Rectal smooth muscle tissue (tissue), 1 donor: ENCODE measurements at regions not wholly inside any gene's neighbourhood (a gene's known extent, or its start where the extent isn't known, plus 50 kb on each side); places are given as distances from the start of the nearest gene placed in this dataset.

Experiments
- H3K27ac ChIP-seq: one replicate; pipeline ENCODE4 v1.7.0; 2013; ENCODE audit warnings: low read depth, low read length, inconsistent platforms
- H3K27me3 ChIP-seq: one replicate; pipeline ENCODE4 v1.7.0; 2013; ENCODE audit warnings: low read length; ENCODE audit not compliant: control insufficient read depth, insufficient read depth
- H3K36me3 ChIP-seq: one replicate; pipeline ENCODE4 v1.7.0; 2013; ENCODE audit warnings: low read length; ENCODE audit not compliant: control insufficient read depth, insufficient read depth
- H3K4me1 ChIP-seq: one replicate; pipeline ENCODE4 v1.7.0; 2013; ENCODE audit warnings: low read length; ENCODE audit not compliant: control insufficient read depth, insufficient read depth
- H3K4me3 ChIP-seq: one replicate; pipeline ENCODE4 v1.7.0; 2013; ENCODE audit warnings: low read length
- H3K9ac ChIP-seq: one replicate; pipeline ENCODE4 v1.7.0; 2013; ENCODE audit warnings: low read length

GRCh38 chr10:4196771-4197390 lies 411.9 kb upstream of the KLF6 start:
- H3K36me3 ChIP-seq = no peaks in the 10 kb centered on the region
- H3K27ac ChIP-seq = peak overlapping the region; percentile 78
- no peak overlapping the region for H3K4me3 ChIP-seq
- H3K27me3 ChIP-seq = no peaks in the 10 kb centered on the region
- no peak overlapping the region for H3K9ac ChIP-seq
- H3K4me1 ChIP-seq = peaks cover 21% of the 10 kb centered on the region

- Histone ChIP-seq H3K9ac (no peak overlapping the region), H3K36me3 (no peaks in the 10 kb centered on the region), H3K4me1 (peaks cover 21% of the 10 kb centered on the region), H3K27ac (peak overlapping the region; percentile 78), H3K4me3 (no peak overlapping the region), H3K27me3 (no peaks in the 10 kb centered on the region)
Measured at GRCh38 chr10:4196183-4196582, 411.2 kb upstream of the KLF6 start.

GRCh38 chr10:4195213-4195612 lies 410.2 kb upstream of the KLF6 start:
- Histone ChIP-seq H3K27ac (no peak overlapping the region), H3K36me3 (no peaks in the 10 kb centered on the region), H3K4me3 (no peak overlapping the region), H3K4me1 (peaks cover 21% of the 10 kb centered on the region), H3K9ac (no peak overlapping the region), H3K27me3 (no peaks in the 10 kb centered on the region)

- H3K9ac ChIP-seq = no peak overlapping the region
- no peaks in the 10 kb centered on the region for H3K27me3 ChIP-seq
- no peak overlapping the region for H3K27ac ChIP-seq
- H3K4me1 ChIP-seq = peaks cover 17% of the 10 kb centered on the region
- no peaks in the 10 kb centered on the region for H3K36me3 ChIP-seq
- no peak overlapping the region for H3K4me3 ChIP-seq
Measured at GRCh38 chr10:4194231-4194630, 409.2 kb upstream of the KLF6 start.

- Histone ChIP-seq H3K9ac (no peak overlapping the region), H3K27ac (no peak overlapping the region), H3K27me3 (no peaks in the 10 kb centered on the region), H3K36me3 (no peaks in the 10 kb centered on the region), H3K4me3 (no peak overlapping the region), H3K4me1 (peaks cover 6% of the 10 kb centered on the region)
Measured at GRCh38 chr10:4191894-4192293, 406.9 kb upstream of the KLF6 start.

GRCh38 chr10:4191354-4191753 lies 406.3 kb upstream of the KLF6 start:
- Histone ChIP-seq H3K4me3 (no peak overlapping the region), H3K4me1 (peaks cover 4% of the 10 kb centered on the region), H3K27me3 (no peaks in the 10 kb centered on the region), H3K27ac (no peak overlapping the region), H3K36me3 (no peaks in the 10 kb centered on the region), H3K9ac (no peak overlapping the region)

- no peak overlapping the region for H3K4me3 ChIP-seq
- no peak overlapping the region for H3K27ac ChIP-seq
- H3K9ac ChIP-seq = no peak overlapping the region
- H3K4me1 ChIP-seq = no peaks in the 10 kb centered on the region
- no peaks in the 10 kb centered on the region for H3K36me3 ChIP-seq
- no peaks in the 10 kb centered on the region for H3K27me3 ChIP-seq
Measured at GRCh38 chr10:4190876-4191275, 405.9 kb upstream of the KLF6 start.

GRCh38 chr10:4189281-4189680 lies 404.3 kb upstream of the KLF6 start:
- no peaks in the 10 kb centered on the region for H3K27me3 ChIP-seq

GRCh38 chr10:4188406-4188805 lies 403.4 kb upstream of the KLF6 start:
- Histone ChIP-seq H3K9ac (no peak overlapping the region), H3K27me3 (no peaks in the 10 kb centered on the region), H3K4me1 (no peaks in the 10 kb centered on the region), H3K27ac (no peak overlapping the region), H3K36me3 (no peaks in the 10 kb centered on the region), H3K4me3 (no peak overlapping the region)

More at GRCh38 chr10:4189281-4189680, 404.3 kb upstream of the KLF6 start:
- Histone ChIP-seq H3K9ac (no peak overlapping the region), H3K4me1 (no peaks in the 10 kb centered on the region), H3K36me3 (no peaks in the 10 kb centered on the region), H3K27ac (no peak overlapping the region), H3K4me3 (no peak overlapping the region)

GRCh38 chr10:4186849-4187540 lies 402.0 kb upstream of the KLF6 start:
- Histone ChIP-seq H3K9ac (no peak overlapping the region), H3K36me3 (no peaks in the 10 kb centered on the region), H3K4me1 (no peaks in the 10 kb centered on the region), H3K27ac (no peak overlapping the region), H3K27me3 (no peaks in the 10 kb centered on the region), H3K4me3 (no peak overlapping the region)

GRCh38 chr10:4183761-4184261 lies 398.8 kb upstream of the KLF6 start:
- no peak overlapping the region for H3K9ac ChIP-seq
- H3K4me3 ChIP-seq = no peak overlapping the region
- no peaks in the 10 kb centered on the region for H3K36me3 ChIP-seq
- H3K4me1 ChIP-seq = no peaks in the 10 kb centered on the region
- H3K27ac ChIP-seq = no peak overlapping the region
- H3K27me3 ChIP-seq = no peaks in the 10 kb centered on the region

- Histone ChIP-seq H3K27me3 (no peaks in the 10 kb centered on the region), H3K27ac (no peak overlapping the region), H3K9ac (no peak overlapping the region), H3K4me3 (no peak overlapping the region), H3K4me1 (no peaks in the 10 kb centered on the region), H3K36me3 (no peaks in the 10 kb centered on the region)
Measured at GRCh38 chr10:4181621-4182049, 396.6 kb upstream of the KLF6 start.

GRCh38 chr10:4181081-4181480 lies 396.1 kb upstream of the KLF6 start:
- Histone ChIP-seq H3K4me1 (no peaks in the 10 kb centered on the region), H3K36me3 (no peaks in the 10 kb centered on the region), H3K9ac (no peak overlapping the region), H3K27me3 (no peaks in the 10 kb centered on the region), H3K4me3 (no peak overlapping the region), H3K27ac (no peak overlapping the region)
